Stimulated activated CD4-positive, alpha-beta T cell treated with anti-CD3 and anti-CD28 coated beads, Interleukin-1b, Interleukin-23, amount 100 ng/mL, for 4 hours (primary cell): ENCODE measurements at regions not wholly inside any gene's neighbourhood (a gene's known extent, or its start where the extent isn't known, plus 50 kb on each side); places are given as distances from the start of the nearest gene placed in this dataset.
"Not testable (repeated sequence)": the region's sequence is repeated elsewhere in the genome, so short reads cannot be mapped to it uniquely, and the experiment has no call there.

Experiments used
- DNase-seq, 2 donors: peaks; one replicate each; pipeline ENCODE4 v3.0.0-alpha.2; 2020; ENCODE audit warnings: low read depth in 2 of 2

- DNase-seq: no peak
Observed at GRCh38 chr6:140276133-140276532, 901.7 kb upstream of the CITED2 start.

GRCh38 chr6:140275725-140276124 is 901.3 kb upstream of the CITED2 start:
- no peak for DNase-seq

- no peak for DNase-seq
Observed at GRCh38 chr6:140274548-140274947, 900.1 kb upstream of the CITED2 start.

- DNase-seq: no peak
Observed at GRCh38 chr6:140271759-140272377, 897.4 kb upstream of the CITED2 start.

GRCh38 chr6:140269591-140270165 is 895.2 kb upstream of the CITED2 start:
- no peak for DNase-seq

GRCh38 chr6:140264431-140264830 is 890.0 kb upstream of the CITED2 start:
- DNase-seq: no peak

GRCh38 chr6:140258302-140258701 is 883.9 kb upstream of the CITED2 start:
- not testable (repeated sequence) for DNase-seq

GRCh38 chr6:140256248-140256647 is 881.8 kb upstream of the CITED2 start:
- DNase-seq: no peak

GRCh38 chr6:140253096-140253495 is 878.6 kb upstream of the CITED2 start:
- no peak for DNase-seq

GRCh38 chr6:140252099-140252498 is 877.7 kb upstream of the CITED2 start:
- DNase-seq: no peak

GRCh38 chr6:140245296-140246040 is 871.0 kb upstream of the CITED2 start:
- DNase-seq: no peak

- DNase-seq: no peak
Observed at GRCh38 chr6:140237251-140237650, 862.8 kb upstream of the CITED2 start.

- DNase-seq: no peak
Observed at GRCh38 chr6:140236732-140237131, 862.3 kb upstream of the CITED2 start.

- DNase-seq: no peak
Observed at GRCh38 chr6:140230282-140230681, 855.8 kb upstream of the CITED2 start.

- no peak for DNase-seq
Observed at GRCh38 chr6:140228491-140228890, 854.0 kb upstream of the CITED2 start.

GRCh38 chr6:140226637-140227036 is 852.2 kb upstream of the CITED2 start:
- DNase-seq: no peak

GRCh38 chr6:140225701-140226436 is 851.4 kb upstream of the CITED2 start:
- no peak for DNase-seq

- no peak for DNase-seq
Observed at GRCh38 chr6:140217283-140217682, 842.8 kb upstream of the CITED2 start.

GRCh38 chr6:140209775-140210174 is 835.3 kb upstream of the CITED2 start:
- no peak for DNase-seq

GRCh38 chr6:140208286-140208685 is 833.8 kb upstream of the CITED2 start:
- no peak for DNase-seq

GRCh38 chr6:140205795-140206593 is 831.5 kb upstream of the CITED2 start:
- DNase-seq: no peak

GRCh38 chr6:140204154-140204553 is 829.7 kb upstream of the CITED2 start:
- no peak for DNase-seq
